GM12873 (cell line): ENCODE measurements at regions not wholly inside any gene's neighbourhood (a gene's known extent, or its start where the extent isn't known, plus 50 kb on each side); places are given as distances from the start of the nearest gene placed in this dataset.

Experiments
- TF ChIP-seq, protein P1 (sequence below): IDR thresholded peaks from 2 replicates; pipeline ENCODE4 v1.5.1; 2012; ENCODE audit warnings: low read depth, mild to moderate bottlenecking, moderate library complexity, low read length, control low read depth; ENCODE audit not compliant: insufficient read depth; ENCODE audit errors: missing control alignments

DNA sequence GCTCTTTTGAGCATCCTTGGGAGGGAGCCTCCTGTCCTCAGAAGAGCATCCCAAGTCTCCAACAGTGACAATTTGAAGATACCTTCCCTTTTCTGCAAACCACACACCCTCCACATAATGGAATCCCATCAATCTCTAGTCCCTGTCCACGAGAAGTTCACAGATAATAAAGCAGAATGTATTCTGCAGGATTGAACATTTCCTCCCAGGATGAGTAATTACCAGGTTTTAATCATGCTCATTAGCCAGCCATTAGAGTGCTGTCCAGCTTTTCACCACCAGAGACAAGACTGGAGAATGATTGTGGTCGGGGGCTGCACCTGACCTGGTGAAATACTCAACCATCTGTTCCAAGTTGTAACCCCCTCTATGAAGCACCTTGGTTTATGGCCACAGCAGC is 958.6 kb downstream of the KCNMA1 start:
- TF ChIP-seq, protein P1, sequence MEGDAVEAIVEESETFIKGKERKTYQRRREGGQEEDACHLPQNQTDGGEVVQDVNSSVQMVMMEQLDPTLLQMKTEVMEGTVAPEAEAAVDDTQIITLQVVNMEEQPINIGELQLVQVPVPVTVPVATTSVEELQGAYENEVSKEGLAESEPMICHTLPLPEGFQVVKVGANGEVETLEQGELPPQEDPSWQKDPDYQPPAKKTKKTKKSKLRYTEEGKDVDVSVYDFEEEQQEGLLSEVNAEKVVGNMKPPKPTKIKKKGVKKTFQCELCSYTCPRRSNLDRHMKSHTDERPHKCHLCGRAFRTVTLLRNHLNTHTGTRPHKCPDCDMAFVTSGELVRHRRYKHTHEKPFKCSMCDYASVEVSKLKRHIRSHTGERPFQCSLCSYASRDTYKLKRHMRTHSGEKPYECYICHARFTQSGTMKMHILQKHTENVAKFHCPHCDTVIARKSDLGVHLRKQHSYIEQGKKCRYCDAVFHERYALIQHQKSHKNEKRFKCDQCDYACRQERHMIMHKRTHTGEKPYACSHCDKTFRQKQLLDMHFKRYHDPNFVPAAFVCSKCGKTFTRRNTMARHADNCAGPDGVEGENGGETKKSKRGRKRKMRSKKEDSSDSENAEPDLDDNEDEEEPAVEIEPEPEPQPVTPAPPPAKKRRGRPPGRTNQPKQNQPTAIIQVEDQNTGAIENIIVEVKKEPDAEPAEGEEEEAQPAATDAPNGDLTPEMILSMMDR, result no peak

GRCh38 chr10:76675951-76676587 is 961.5 kb downstream of the KCNMA1 start:
- TF ChIP-seq, protein P1, result no peak

- TF ChIP-seq, protein P1, result no peak
Measured at GRCh38 chr10:76675561-76675950, 962.1 kb downstream of the KCNMA1 start.

- TF ChIP-seq, protein P1, result no peak
Measured at GRCh38 chr10:76667408-76668370, 969.9 kb downstream of the KCNMA1 start.

DNA sequence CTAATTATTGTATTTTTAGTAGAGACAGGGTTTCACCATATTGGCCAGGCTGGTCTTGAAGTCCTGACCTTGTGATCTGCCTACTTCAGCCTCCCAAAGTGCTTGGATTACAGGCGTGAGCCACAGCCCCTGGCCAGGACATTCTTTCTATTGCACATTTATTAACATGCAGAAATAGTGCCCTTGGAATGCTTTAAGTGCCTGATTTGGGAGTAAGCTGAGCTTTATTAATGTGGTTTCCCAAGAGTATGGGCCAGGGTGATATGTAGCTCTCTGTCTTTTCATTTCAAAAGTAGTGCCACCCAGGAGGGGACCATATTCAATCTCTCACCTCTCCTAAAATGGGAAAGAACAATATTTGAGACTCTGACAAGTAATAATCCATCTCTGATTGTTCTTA is 970.7 kb downstream of the KCNMA1 start:
- TF ChIP-seq, protein P1, result no peak

DNA sequence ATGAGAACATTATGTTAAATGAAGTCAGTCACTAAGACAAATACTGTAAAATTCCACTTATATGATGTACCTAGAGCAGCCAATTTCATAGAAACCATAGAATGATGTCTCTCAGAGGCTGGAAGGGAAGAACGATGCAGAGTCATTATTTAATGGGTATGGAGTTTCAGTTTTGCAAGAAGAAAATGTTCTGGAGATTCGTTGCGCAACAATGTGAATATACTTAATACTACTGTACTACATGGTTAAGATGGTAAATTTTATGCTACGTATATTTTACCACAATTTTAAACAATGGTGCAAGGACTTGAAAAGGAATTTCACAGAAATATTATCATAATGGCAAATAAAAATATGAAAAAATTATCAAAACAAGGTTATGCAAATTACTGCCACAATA is 972.6 kb downstream of the KCNMA1 start:
- TF ChIP-seq, protein P1, result no peak

DNA sequence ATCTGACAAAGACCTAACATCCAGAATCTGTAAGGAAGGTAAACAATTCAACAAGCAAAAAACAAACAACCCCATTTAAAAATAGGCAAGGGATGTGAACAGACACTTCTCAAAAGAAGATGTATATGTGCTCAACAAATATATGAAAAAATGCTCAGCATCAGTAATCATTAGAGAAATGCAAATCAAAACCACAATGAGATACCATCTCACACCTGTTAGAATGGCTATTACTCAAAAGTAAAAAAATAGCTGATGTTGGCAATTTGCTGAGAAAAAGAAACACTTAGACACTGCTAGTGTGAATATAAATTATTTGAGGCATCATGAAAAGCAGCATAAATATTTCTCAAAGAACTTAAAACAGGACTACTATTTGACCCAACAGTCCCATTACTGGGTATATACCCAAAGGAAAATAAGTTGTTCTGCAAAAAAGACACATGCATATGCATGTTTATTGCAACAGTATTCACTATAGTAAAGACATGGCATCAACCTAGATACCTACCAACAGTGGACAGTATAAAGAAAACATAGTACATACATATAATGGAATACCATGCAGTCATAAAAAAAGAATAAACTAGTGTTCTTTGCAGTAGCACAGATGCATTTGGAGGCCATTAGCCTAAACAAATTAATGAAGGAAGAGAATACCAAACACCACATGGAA is 980.1 kb downstream of the KCNMA1 start:
- TF ChIP-seq, protein P1, result no peak
